Right renal pelvis (tissue), 4 donors: ENCODE measurements at regions not wholly inside any gene's neighbourhood (a gene's known extent, or its start where the extent isn't known, plus 50 kb on each side); places are given as distances from the start of the nearest gene placed in this dataset.

Experiments
- DNase-seq, 4 donors: peaks; one replicate each; pipeline ENCODE4 v3.0.0-alpha.2; 2013; ENCODE audit warnings: low read depth in 4 of 4, low spot score in 3 of 4, missing footprints in 1 of 4

- no peak for DNase-seq
These were observed 96.5 kb downstream of the ZFP36L2 start for GRCh38 chr2:43129676-43130547.

- DNase-seq: no peak
These were observed 97.8 kb downstream of the ZFP36L2 start for GRCh38 chr2:43128559-43128955.

- DNase-seq: no peak
These were observed 98.4 kb downstream of the ZFP36L2 start for GRCh38 chr2:43127941-43128558.

- DNase-seq: no peak
These were observed 99.0 kb downstream of the ZFP36L2 start for GRCh38 chr2:43127208-43127940.

- DNase-seq: no peak
These were observed 99.6 kb downstream of the ZFP36L2 start for GRCh38 chr2:43126817-43127207.

GRCh38 chr2:43125090-43125998 lies 101.1 kb downstream of the ZFP36L2 start:
- no peak for DNase-seq

- no peak for DNase-seq
These were observed 101.7 kb downstream of the ZFP36L2 start for GRCh38 chr2:43124687-43125057.

GRCh38 chr2:43123981-43124686 lies 102.3 kb downstream of the ZFP36L2 start:
- no peak for DNase-seq

- DNase-seq: no peak
These were observed 102.9 kb downstream of the ZFP36L2 start for GRCh38 chr2:43123486-43123885.

GRCh38 chr2:43123028-43123427 lies 103.4 kb downstream of the ZFP36L2 start:
- DNase-seq: no peak

- DNase-seq: no peak
These were observed 104.7 kb downstream of the ZFP36L2 start for GRCh38 chr2:43121580-43122314.

- no peak for DNase-seq
These were observed 107.1 kb downstream of the ZFP36L2 start for GRCh38 chr2:43119303-43119702.

- no peak for DNase-seq
These were observed 108.8 kb downstream of the ZFP36L2 start for GRCh38 chr2:43117521-43118143.

- DNase-seq: no peak
These were observed 109.4 kb downstream of the ZFP36L2 start for GRCh38 chr2:43116988-43117387.

- no peak for DNase-seq
These were observed 110.5 kb downstream of the ZFP36L2 start for GRCh38 chr2:43115881-43116280.

- DNase-seq: no peak
These were observed 112.2 kb downstream of the ZFP36L2 start for GRCh38 chr2:43114210-43114609.

- DNase-seq: no peak
These were observed 114.4 kb downstream of the ZFP36L2 start for GRCh38 chr2:43111788-43112554.

GRCh38 chr2:43110442-43110871 lies 115.9 kb downstream of the ZFP36L2 start:
- peak in 2 of 4 donors; percentile 49 to 71 for DNase-seq
